ENCODE measurements at regions not wholly inside any gene's neighbourhood (a gene's known extent, or its start where the extent isn't known, plus 50 kb on each side); places are given as distances from the start of the nearest gene placed in this dataset.
"Not testable (repeated sequence)": the region's sequence is repeated elsewhere in the genome, so short reads cannot be mapped to it uniquely, and the experiment has no call there.

- no peak for DNase-seq (ENCODE audit: low spot score)
Measured at GRCh38 chr13:87094646-87095045, 576.5 kb upstream of the SLITRK5 start.

GRCh38 chr13:87100431-87100830, 570.7 kb upstream of the SLITRK5 start:
- no peak for DNase-seq (ENCODE audit: low spot score)

- no peak for DNase-seq (ENCODE audit: low spot score)
Measured at GRCh38 chr13:87107651-87108050, 563.5 kb upstream of the SLITRK5 start.

- no peak for DNase-seq (ENCODE audit: low spot score)
Measured at GRCh38 chr13:87120476-87120875, 550.7 kb upstream of the SLITRK5 start.

GRCh38 chr13:87122551-87122950, 548.6 kb upstream of the SLITRK5 start:
- DNase-seq (ENCODE audit: low spot score): no peak

- no peak for DNase-seq (ENCODE audit: low spot score)
Measured at GRCh38 chr13:87123987-87124784, 547.0 kb upstream of the SLITRK5 start.

GRCh38 chr13:87124785-87125074, 546.4 kb upstream of the SLITRK5 start:
- no peak for DNase-seq (ENCODE audit: low spot score)

- no peak for DNase-seq (ENCODE audit: low spot score)
Measured at GRCh38 chr13:87128036-87128435, 543.1 kb upstream of the SLITRK5 start.

GRCh38 chr13:87128491-87128890, 542.7 kb upstream of the SLITRK5 start:
- no peak for DNase-seq (ENCODE audit: low spot score)

- no peak for DNase-seq (ENCODE audit: low spot score)
Measured at GRCh38 chr13:87129602-87130300, 541.4 kb upstream of the SLITRK5 start.

- DNase-seq (ENCODE audit: low spot score): no peak
Measured at GRCh38 chr13:87130423-87130822, 540.7 kb upstream of the SLITRK5 start.

- no peak for DNase-seq (ENCODE audit: low spot score)
Measured at GRCh38 chr13:87131611-87132010, 539.6 kb upstream of the SLITRK5 start.

- DNase-seq (ENCODE audit: low spot score): no peak
Measured at GRCh38 chr13:87138866-87139265, 532.3 kb upstream of the SLITRK5 start.

GRCh38 chr13:87147076-87147475, 524.1 kb upstream of the SLITRK5 start:
- DNase-seq (ENCODE audit: low spot score): no peak

GRCh38 chr13:87153371-87153770, 517.8 kb upstream of the SLITRK5 start:
- no peak for DNase-seq (ENCODE audit: low spot score)

- DNase-seq (ENCODE audit: low spot score): no peak
Measured at GRCh38 chr13:87166348-87166747, 504.8 kb upstream of the SLITRK5 start.

GRCh38 chr13:87168390-87168789, 502.8 kb upstream of the SLITRK5 start:
- DNase-seq (ENCODE audit: low spot score): no peak

- DNase-seq (ENCODE audit: low spot score): no peak
Measured at GRCh38 chr13:87169337-87169736, 501.8 kb upstream of the SLITRK5 start.

- DNase-seq (ENCODE audit: low spot score): no peak
Measured at GRCh38 chr13:87172166-87172835, 498.9 kb upstream of the SLITRK5 start.

GRCh38 chr13:87185138-87185537, 486.0 kb upstream of the SLITRK5 start:
- not testable (repeated sequence) for DNase-seq (ENCODE audit: low spot score)

GRCh38 chr13:87186647-87187046, 484.5 kb upstream of the SLITRK5 start:
- DNase-seq (ENCODE audit: low spot score): not testable (repeated sequence)

- not testable (repeated sequence) for DNase-seq (ENCODE audit: low spot score)
Measured at GRCh38 chr13:87191485-87191884, 479.7 kb upstream of the SLITRK5 start.

- DNase-seq (ENCODE audit: low spot score): no peak
Measured at GRCh38 chr13:87198371-87198770, 472.8 kb upstream of the SLITRK5 start.

Data from hematopoietic multipotent progenitor cell treated with erythropoietin and hydrocortisone succinate and interleukin-3 and kit ligand, for 15 days (in vitro differentiated cells).